GM21825 (cell line): ENCODE measurements at regions not wholly inside any gene's neighbourhood (a gene's known extent, or its start where the extent isn't known, plus 50 kb on each side); places are given as distances from the start of the nearest gene placed in this dataset.

Experiments
- ATAC-seq: cut with Tn5 transposase; IDR thresholded peaks from one replicate; pipeline ENCODE4 v1.9.1; 2021; ENCODE audit warnings: mild to moderate bottlenecking, moderate library complexity; ENCODE audit not compliant: unreplicated experiment

- ATAC-seq = no peak
Observed at GRCh38 chr14:101337053-101337452, 224.2 kb upstream of the DIO3 start.

DNA sequence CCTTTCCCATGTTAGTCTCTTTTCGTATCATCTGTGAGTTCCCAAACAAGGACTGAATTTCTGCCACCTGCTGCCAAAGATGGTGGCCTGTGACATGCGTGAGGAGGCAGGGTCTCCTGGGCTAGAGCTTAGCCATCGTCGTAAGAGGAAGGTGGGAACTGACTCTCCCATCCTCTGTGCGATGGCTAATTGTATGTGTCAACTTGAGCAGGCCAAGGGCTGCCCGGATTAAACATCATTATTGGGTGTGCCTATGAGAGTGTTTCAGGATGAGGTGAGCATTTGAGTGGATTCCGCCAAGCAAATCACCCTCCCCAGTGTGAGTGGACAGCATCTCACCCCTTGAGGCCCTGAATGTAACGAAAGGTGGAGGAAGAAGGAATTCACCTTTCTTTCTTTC lies 220.7 kb upstream of the DIO3 start:
- ATAC-seq = no peak

DNA sequence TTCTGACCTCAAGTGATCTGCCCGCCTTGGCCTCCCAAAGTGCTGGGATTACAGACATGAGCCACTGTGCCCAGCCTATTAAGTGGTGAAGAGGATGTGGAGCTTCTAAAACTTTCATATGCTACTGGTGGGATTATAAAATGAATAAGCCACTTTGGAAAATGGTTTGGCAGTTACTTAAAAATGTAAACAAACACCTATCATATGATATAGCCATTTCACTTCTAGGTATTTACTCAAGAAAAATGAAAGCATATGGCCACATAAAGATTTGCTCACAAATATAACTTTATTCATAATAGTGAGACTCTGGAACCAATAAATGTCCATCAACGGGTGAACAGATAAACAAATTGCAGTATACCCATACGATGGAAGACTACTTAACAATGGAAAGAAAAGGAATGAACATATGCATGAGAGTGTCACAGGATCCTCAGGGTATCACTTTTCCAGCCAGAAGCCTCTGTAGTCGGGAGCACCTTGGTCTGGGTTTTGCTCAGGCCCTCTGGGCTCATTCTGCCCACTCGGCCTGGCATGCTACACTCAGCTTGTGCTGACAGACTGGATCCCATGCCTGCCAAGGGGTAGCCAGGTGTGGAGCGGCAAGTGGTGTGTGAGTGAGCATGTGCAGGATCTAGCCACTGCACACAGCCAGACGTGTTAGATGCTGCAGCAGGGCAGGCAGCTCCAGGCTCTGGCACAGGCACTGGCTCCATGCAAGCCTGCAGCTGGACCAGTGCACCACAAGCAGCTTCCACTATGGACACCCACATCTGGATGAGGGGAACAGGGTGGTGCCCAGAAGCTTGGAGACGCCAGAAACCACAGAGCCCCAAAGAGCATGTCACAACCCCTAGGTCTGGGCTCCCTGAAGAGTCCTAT lies 213.2 kb upstream of the DIO3 start:
- no peak for ATAC-seq

DNA sequence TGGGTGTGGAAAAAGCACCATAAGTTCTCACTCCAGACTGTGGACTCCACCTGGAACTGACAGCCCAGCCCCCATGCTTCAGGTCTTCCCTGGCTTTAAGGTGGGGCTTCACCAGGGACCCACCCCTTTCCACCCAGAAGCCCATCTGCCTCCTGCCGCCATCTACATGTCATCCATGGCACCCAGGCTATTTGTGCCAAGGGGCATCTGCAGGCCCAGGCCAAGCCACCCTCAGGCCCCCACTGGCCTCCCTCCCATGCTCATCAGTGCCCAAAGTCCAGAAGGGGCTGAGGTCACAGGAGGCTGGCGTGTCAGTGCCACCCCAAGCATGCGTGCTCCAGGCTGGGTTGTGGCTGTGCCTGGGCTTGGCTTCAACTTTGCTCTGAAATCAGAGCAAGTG lies 212.2 kb upstream of the DIO3 start:
- no peak for ATAC-seq

DNA sequence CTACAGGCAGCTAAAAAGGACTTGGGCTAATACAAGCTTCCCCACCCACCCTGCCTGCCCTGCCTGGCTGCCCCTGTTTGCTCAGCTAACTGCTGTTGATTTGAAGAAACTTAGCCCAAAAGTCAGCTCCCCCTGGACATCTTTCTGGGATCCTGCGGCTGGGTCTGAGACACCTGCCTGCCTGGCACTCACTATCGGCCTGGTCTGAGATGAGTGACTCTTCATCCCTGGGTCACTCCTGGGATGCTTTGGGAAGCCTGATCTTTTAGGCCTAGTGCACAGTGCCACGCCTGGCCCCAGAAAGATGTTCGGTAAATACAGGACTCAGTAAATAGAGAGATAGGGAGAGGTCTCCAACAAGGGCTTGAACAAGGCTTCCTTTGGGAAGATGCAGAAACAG lies 211.3 kb upstream of the DIO3 start:
- ATAC-seq = no peak

GRCh38 chr14:101350691-101351090 lies 210.6 kb upstream of the DIO3 start:
- no peak for ATAC-seq

DNA sequence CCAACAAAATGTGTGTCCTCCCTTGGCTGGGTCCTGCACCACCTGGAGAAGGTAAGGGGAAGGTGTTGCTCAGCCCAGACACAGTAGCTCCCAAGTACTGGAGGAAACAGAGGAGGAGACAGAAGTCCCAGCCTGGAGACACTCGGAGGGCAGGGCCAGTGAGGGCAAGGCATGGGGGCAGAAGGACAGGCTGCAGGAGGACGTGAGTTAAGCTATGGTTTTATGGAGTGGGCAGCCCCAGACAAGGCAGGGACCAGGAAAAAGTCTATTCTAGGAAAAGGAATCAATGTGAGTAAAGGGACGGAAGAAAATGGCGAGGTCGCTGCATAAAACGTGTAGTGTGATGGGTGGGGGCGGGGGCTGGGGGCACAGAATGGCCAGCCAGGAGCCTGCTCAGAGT lies 210.1 kb upstream of the DIO3 start:
- ATAC-seq = no peak

GRCh38 chr14:101351769-101352168 lies 209.5 kb upstream of the DIO3 start:
- no peak for ATAC-seq

GRCh38 chr14:101352567-101352966 lies 208.7 kb upstream of the DIO3 start:
- ATAC-seq = no peak

DNA sequence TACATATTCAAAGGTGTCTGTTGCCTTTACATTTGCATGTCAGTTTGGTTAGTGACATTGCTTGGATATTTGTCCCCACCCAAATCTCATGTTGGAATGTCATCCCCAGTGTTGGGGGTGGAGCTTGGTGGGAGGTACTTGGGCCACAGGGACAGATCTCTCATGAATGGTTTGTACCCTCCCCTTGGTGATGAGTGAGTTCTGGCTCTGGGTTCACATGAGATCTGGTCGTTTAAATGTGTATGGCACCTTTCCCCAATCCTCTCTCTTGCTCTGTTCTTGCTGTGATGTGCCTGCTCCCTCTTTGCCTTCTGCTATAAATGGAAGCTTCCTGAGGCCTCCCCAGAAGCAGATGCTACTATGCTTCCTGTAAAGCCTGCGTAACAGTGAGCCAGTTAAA lies 207.9 kb upstream of the DIO3 start:
- ATAC-seq = no peak

DNA sequence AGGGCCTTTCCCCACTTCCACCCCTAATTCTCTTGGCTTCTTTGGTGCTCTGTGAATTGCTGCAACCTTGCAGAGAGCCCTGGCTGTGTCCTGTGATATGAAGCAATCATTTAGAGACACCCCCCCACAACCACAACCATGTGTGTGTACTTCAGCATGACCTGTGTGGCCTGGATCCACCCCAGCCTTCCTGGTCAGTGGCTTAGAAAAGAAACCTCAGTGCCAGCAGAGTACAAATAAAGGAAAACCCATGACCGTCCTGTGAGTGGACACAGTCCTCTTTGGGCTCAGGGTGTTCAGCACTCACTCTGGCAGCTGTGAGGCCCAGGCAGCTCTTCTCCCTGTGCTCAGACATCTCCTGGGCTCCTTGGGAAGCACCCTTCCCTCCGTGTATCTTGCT lies 206.6 kb upstream of the DIO3 start:
- no peak for ATAC-seq

DNA sequence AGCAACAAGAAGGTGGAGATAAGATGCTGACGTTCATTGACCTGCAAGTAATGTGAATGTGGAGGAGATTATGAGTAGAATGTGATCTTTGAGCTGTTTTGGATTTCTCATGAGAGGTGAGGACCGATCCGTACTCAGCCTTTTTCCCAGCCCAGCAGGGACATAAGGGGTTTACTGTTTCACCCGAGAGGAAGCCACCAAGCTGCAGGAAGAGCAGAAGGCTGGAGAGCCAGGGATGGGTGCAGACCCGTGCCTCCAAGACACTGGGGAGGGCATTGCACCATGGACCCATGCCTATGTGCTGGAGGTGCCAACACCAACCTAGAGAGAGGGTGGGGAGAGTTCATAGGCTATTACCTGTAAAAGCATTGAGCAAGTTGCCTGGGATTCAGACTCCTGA lies 206.0 kb upstream of the DIO3 start:
- no peak for ATAC-seq

GRCh38 chr14:101357038-101357437 lies 204.3 kb upstream of the DIO3 start:
- no peak for ATAC-seq

DNA sequence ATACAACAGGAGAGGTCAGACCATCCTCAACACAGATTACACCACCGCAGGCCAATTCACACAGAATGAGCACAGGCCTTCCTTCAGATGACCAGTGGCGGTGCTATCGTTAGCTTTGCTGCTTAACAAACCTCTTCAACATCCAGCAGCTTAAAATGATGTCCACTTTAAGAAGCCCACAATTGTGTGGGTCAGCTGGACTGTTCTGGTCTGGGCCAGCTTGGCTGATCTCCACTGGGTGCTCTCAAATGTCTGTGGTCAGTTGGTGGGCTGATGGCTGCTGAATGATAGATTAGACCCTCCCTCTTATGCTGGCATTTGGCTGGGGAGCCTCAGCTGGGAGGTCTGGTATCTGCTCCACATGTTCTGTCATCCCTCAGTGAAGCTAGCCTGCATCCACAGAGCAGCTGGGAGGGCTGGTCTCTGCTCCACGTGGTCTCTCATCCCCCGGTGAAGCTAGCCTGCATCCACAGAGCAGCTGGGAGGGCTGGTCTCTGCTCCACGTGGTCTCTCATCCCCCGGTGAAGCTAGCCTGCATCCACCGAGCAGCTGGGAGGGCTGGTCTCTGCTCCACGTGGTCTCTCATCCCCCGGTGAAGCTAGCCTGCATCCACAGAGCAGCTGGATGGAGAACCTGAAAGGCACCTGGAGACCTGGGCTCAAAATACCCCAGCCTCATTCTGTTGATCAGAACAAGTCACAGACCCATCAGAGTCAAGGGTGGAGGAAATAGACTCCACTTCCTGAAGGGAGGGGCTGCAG lies 203.6 kb upstream of the DIO3 start:
- ATAC-seq = no peak

- no peak for ATAC-seq
Observed at GRCh38 chr14:101358320-101359125, 202.8 kb upstream of the DIO3 start.

DNA sequence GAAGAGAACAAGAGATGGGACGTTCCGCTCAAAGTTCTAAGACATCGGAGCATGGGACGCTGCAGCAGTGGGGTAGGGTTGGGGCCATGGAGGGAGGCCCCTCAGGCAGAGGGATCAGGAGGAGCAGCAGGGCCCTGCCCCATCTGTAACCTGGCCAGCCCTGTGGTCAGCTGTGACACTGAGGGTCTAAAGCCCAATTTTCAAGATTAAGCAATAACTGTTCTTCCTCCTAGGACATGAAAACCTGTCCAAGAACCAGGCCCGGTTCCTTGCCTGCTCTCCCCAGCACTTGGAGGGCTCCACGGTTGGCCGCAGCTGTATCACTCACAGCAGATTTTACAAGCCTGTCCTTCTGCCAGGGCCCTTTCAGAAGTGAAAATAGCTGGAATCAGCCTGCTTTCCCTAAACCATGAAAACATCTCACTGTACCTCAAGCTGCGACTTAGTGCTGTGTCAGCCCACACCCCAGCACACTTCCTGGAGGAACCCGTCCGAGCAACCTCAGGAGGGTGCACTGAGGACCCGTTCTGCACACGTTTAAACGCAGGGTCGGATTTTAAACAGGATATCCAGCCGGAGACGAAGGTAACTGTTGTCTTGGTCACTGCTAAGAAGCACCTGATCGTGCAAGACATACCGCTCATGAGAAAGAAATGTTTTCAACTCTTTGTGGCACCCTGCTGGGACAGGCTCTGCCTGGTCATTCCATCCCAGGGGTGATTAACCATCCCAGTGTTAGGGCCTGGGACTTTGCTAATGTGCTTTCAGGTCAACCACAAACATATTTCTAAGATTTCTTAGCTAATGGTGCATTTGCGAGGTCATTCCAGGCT lies 201.9 kb upstream of the DIO3 start:
- no peak for ATAC-seq

- ATAC-seq = no peak
Observed at GRCh38 chr14:101360054-101360911, 201.0 kb upstream of the DIO3 start.

- no peak for ATAC-seq
Observed at GRCh38 chr14:101361044-101361443, 200.3 kb upstream of the DIO3 start.
